ENCODE measurements at regions not wholly inside any gene's neighbourhood (a gene's known extent, or its start where the extent isn't known, plus 50 kb on each side); places are given as distances from the start of the nearest gene placed in this dataset.
A peak's percentile ranks its signal among the peaks of the same experiment; 100 is the strongest.

DNA sequence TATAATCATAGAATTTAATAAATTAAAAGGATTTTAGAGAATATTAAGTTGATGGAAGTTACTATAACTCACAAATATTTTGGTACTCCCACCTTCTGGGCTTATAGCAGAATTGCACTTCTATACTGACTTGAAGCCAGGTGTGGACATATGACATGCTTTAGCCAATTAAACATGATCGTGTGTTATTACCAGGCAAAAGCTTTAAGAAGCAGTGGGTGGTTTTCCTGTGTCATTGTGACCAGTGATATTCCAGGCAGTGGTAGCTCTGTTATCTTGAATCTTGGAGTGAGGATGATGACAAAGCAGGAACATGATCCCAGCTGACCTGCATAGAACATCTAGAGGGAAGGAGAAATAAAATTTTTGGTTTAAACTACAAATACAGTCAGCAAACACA, 370.9 kb upstream of the ZEB2 start:
- TF ChIP-seq ZFP3 (CRISPR knock-in tag; IDR thresholded peaks at IDR 0.05) (no peak), OSR1 (CRISPR knock-in tag; IDR thresholded peaks at IDR 0.05) (no peak), CSDC2 (CRISPR knock-in tag; IDR thresholded peaks at IDR 0.05) (no peak), ZNF565 (CRISPR knock-in tag; conservative IDR thresholded peaks at IDR 0.05; ENCODE audit: low read depth) (no peak), SNAI2 (CRISPR knock-in tag; IDR thresholded peaks at IDR 0.05) (no peak), ZFP30 (CRISPR knock-in tag; IDR thresholded peaks at IDR 0.05) (no peak), RARB (CRISPR knock-in tag; IDR thresholded peaks at IDR 0.05) (no peak), TOX (CRISPR knock-in tag; IDR thresholded peaks at IDR 0.05; ENCODE audit: borderline replicate concordance) (no peak), ISL1 (CRISPR knock-in tag; IDR thresholded peaks at IDR 0.05) (no peak), CREB5 (CRISPR knock-in tag; IDR thresholded peaks at IDR 0.05; ENCODE audit: low read depth) (no peak)
- TF ChIP-seq, protein P1, sequence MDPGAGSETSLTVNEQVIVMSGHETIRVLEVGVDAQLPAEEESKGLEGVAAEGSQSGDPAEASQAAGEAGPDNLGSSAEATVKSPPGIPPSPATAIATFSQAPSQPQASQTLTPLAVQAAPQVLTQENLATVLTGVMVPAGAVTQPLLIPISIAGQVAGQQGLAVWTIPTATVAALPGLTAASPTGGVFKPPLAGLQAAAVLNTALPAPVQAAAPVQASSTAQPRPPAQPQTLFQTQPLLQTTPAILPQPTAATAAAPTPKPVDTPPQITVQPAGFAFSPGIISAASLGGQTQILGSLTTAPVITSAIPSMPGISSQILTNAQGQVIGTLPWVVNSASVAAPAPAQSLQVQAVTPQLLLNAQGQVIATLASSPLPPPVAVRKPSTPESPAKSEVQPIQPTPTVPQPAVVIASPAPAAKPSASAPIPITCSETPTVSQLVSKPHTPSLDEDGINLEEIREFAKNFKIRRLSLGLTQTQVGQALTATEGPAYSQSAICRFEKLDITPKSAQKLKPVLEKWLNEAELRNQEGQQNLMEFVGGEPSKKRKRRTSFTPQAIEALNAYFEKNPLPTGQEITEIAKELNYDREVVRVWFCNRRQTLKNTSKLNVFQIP (CRISPR knock-in tag; IDR thresholded peaks at IDR 0.05; ENCODE audit: borderline replicate concordance, low read depth): no peak
- peak; percentile 74 for ATAC-seq

DNA sequence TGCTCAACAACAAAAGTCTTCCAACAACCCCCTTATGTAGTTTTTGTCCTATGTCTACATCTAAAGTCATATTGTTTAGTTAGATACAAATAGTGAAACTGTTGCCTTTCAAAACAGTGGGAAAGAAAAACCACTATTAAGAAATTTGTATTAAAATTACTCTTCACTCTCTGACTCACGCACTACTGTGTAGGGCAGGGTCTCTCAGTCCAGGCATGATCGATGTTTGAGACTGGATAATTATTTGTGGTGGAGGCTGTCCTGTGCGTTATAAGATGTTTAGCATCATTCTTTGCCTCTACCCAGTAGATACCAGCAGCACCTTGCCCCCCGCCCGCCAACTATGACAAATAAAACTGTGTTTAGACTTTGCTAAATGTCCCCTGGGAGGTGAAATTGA, 369.4 kb upstream of the ZEB2 start:
- TF ChIP-seq ESRRG (CRISPR knock-in tag; IDR thresholded peaks at IDR 0.05): no peak
- TF ChIP-seq ZFP3 (CRISPR knock-in tag; IDR thresholded peaks at IDR 0.05): no peak
- no peak for TF ChIP-seq BACH2 (CRISPR knock-in tag; IDR thresholded peaks at IDR 0.05; ENCODE audit: borderline replicate concordance)
- no peak for TF ChIP-seq PPARA (CRISPR knock-in tag; IDR thresholded peaks at IDR 0.05; ENCODE audit: borderline replicate concordance)
- TF ChIP-seq TSHZ2 (CRISPR knock-in tag; IDR thresholded peaks at IDR 0.05): no peak
- no peak for TF ChIP-seq CSRNP3 (CRISPR knock-in tag; IDR thresholded peaks at IDR 0.05)
- TF ChIP-seq ZNF70 (CRISPR knock-in tag; IDR thresholded peaks at IDR 0.05): no peak
- TF ChIP-seq, protein P1 (CRISPR knock-in tag; IDR thresholded peaks at IDR 0.05; ENCODE audit: borderline replicate concordance, low read depth): no peak
- TF ChIP-seq ZNF565 (CRISPR knock-in tag; conservative IDR thresholded peaks at IDR 0.05; ENCODE audit: low read depth): no peak
- TF ChIP-seq TOX (CRISPR knock-in tag; IDR thresholded peaks at IDR 0.05; ENCODE audit: borderline replicate concordance): no peak
- TF ChIP-seq ZFP30 (CRISPR knock-in tag; IDR thresholded peaks at IDR 0.05): no peak
- TF ChIP-seq CSDC2 (CRISPR knock-in tag; IDR thresholded peaks at IDR 0.05): no peak
- no peak for TF ChIP-seq ZC3H10 (CRISPR knock-in tag; IDR thresholded peaks at IDR 0.05)
- TF ChIP-seq SNAI2 (CRISPR knock-in tag; IDR thresholded peaks at IDR 0.05): no peak
- TF ChIP-seq OSR1 (CRISPR knock-in tag; IDR thresholded peaks at IDR 0.05): no peak
- TF ChIP-seq RARB (CRISPR knock-in tag; IDR thresholded peaks at IDR 0.05): no peak
- TF ChIP-seq ISL1 (CRISPR knock-in tag; IDR thresholded peaks at IDR 0.05): no peak
- ATAC-seq: no peak

GRCh38 chr2:144886862-144887261, 366.9 kb upstream of the ZEB2 start:
- ATAC-seq: no peak
- TF ChIP-seq, protein P1 (CRISPR knock-in tag; IDR thresholded peaks at IDR 0.05; ENCODE audit: borderline replicate concordance, low read depth): no peak
- no peak for TF ChIP-seq ESRRG (CRISPR knock-in tag; IDR thresholded peaks at IDR 0.05)
